CD4-positive, alpha-beta memory T cell (primary cell): ENCODE measurements at regions not wholly inside any gene's neighbourhood (a gene's known extent, or its start where the extent isn't known, plus 50 kb on each side); places are given as distances from the start of the nearest gene placed in this dataset.

Experiments used
- CTCF ChIA-PET: fragments of 350-600 bp; sonication (Branson Sonifier 250); formaldehyde crosslinking; loops from one replicate; lab custom pipeline; 2021; ENCODE audit warnings: inconsistent platforms; ENCODE audit not compliant: partially characterized antibody; lab: Charles Lee
- POLR2A ChIA-PET: fragments of 350-600 bp; sonication (Branson Sonifier 250); formaldehyde crosslinking; loops from one replicate; lab custom pipeline; 2021; ENCODE audit not compliant: partially characterized antibody; lab: Charles Lee
- DNase-seq, 5 donors: peaks; one replicate each; pipeline versions ENCODE4 v3.0.0 to v3.0.0-alpha.2; 2020 to 2022; ENCODE audit warnings: mixed read lengths in 1 of 5
- H3K27ac ChIP-seq: one replicate; pipeline ENCODE4 v1.7.0; 2013; ENCODE audit warnings: low read depth, low read length
- H3K27me3 ChIP-seq: 2 replicates; pipeline ENCODE4 v1.7.0; 2013; ENCODE audit warnings: mild to moderate bottlenecking, low read length, moderate library complexity; ENCODE audit not compliant: insufficient read depth
- H3K36me3 ChIP-seq: 2 replicates; pipeline ENCODE4 v1.7.0; 2013; ENCODE audit warnings: mild to moderate bottlenecking, low read length, moderate library complexity; ENCODE audit not compliant: insufficient read depth
- H3K4me1 ChIP-seq: 2 replicates; pipeline ENCODE4 v1.7.0; 2013; ENCODE audit warnings: mild to moderate bottlenecking, low read length, moderate library complexity; ENCODE audit not compliant: insufficient read depth
- H3K4me3 ChIP-seq, 2 donors: one replicate each; pipeline ENCODE4 v1.7.0; 2013; ENCODE audit warnings: low read length in 2 of 2, mild to moderate bottlenecking in 1 of 2
- H3K9me3 ChIP-seq, 2 donors: one replicate each; pipeline ENCODE4 v1.7.0; 2013; ENCODE audit warnings: low read length in 2 of 2, control low read depth in 1 of 2; ENCODE audit not compliant: control insufficient read depth in 1 of 2
- H3K27ac Mint-ChIP-seq, 7 donors: one replicate each; pipeline ENCODE4 v1.8.0; 2020 to 2021; ENCODE audit warnings: mixed read lengths in 7 of 7, mild to moderate bottlenecking in 6 of 7, inconsistent platforms in 3 of 7, moderate library complexity in 3 of 7
- H3K27me3 Mint-ChIP-seq, 2 donors: one replicate each; pipeline ENCODE4 v1.8.0; 2020 to 2021; ENCODE audit warnings: mixed read lengths in 2 of 2
- H3K36me3 Mint-ChIP-seq, 2 donors: one replicate each; pipeline ENCODE4 v1.8.0; 2020 to 2021; ENCODE audit warnings: mixed read lengths in 2 of 2, inconsistent platforms in 1 of 2, mild to moderate bottlenecking in 1 of 2
- H3K4me1 Mint-ChIP-seq, 4 donors: one replicate each; pipeline ENCODE4 v1.8.0; 2020 to 2021; ENCODE audit warnings: mixed read lengths in 4 of 4, mild to moderate bottlenecking in 1 of 4
- H3K4me3 Mint-ChIP-seq, 8 donors: one replicate each; pipeline ENCODE4 v1.8.0; 2020 to 2021; ENCODE audit warnings: mixed read lengths in 8 of 8, mild to moderate bottlenecking in 7 of 8, moderate library complexity in 6 of 8, inconsistent platforms in 3 of 8
- H3K9me3 Mint-ChIP-seq, 8 donors: one replicate each; pipeline ENCODE4 v1.8.0; 2020 to 2021; ENCODE audit warnings: mixed read lengths in 8 of 8, mild to moderate bottlenecking in 5 of 8, inconsistent platforms in 3 of 8, moderate library complexity in 1 of 8
- intact Hi-C: fragments of 100-400 bp; cut with micrococcal nuclease; formaldehyde crosslinking; loops from one replicate; pipeline ENCODE4 v1.15.1; 2023

DNA sequence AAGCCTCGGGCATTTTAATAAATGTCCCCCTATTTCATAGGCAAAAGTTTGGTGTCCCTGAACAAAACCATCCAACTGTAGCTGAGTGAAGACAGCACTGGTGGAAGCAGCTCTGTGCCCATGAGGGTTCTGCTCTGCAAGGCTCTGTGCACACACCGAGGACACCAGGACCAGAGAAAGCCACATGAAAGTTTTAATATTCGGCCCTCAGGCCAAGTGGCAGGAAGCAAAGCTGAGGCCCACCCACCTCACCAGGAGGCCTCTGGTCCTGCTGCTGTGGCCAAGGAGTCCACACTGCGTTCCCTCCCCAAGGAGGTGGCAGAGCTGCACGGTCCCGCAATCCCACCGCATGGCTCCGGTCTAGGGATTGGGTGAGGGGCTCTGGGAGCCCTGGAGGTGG, 62.6 kb upstream of the RPS6KA2 start:
- Histone ChIP-seq H3K9me3 (no peaks in the 10 kb centered on the region), H3K27me3 (no peaks in the 10 kb centered on the region), H3K4me1 (no peaks in the 10 kb centered on the region), H3K36me3 (no peaks in the 10 kb centered on the region), H3K4me3 (no peak overlapping the region), H3K27ac (no peak overlapping the region)
- no peak overlapping the region for H3K27ac Mint-ChIP-seq
- CTCF ChIA-PET = no interaction called here
- H3K4me3 Mint-ChIP-seq = no peak overlapping the region
- no peaks in the 10 kb centered on the region for H3K4me1 Mint-ChIP-seq
- H3K27me3 Mint-ChIP-seq = peaks cover 0 to 3% of the 10 kb centered on the region in 2 donors
- no peak for DNase-seq
- intact Hi-C loops = no loop called here
- POLR2A ChIA-PET = no interaction called here
- no peaks in the 10 kb centered on the region for H3K9me3 Mint-ChIP-seq
- H3K36me3 Mint-ChIP-seq = no peaks in the 10 kb centered on the region

DNA sequence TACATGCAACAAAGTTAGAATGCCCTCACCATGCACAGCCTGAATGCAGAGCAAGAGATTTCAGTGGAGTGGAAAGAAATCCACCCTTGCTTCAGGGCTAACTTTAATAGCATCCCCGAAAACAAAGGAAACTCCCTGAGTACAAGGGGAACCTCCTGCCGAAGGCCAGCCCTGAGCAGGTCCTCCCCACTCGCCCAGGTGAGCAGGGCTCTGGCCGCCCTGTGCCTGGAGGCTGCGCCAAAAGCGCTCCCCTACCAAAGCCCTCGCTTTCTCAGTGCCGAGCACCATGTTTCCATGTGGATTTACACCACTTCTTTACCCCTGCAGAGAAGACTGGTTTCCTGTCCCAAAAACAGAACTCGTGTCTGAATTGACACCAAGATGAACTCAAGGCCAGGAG, 61.9 kb upstream of the RPS6KA2 start:
- Mint-ChIP-seq H3K4me3 (no peak overlapping the region), H3K9me3 (no peaks in the 10 kb centered on the region), H3K27ac (no peak overlapping the region), H3K4me1 (no peaks in the 10 kb centered on the region), H3K36me3 (no peaks in the 10 kb centered on the region), H3K27me3 (peaks cover 0 to 3% of the 10 kb centered on the region in 2 donors)
- H3K4me3 ChIP-seq = no peak overlapping the region
- H3K27ac ChIP-seq = no peak overlapping the region
- H3K27me3 ChIP-seq = no peaks in the 10 kb centered on the region
- ChIA-PET CTCF (no interaction called here), POLR2A (no interaction called here)
- H3K36me3 ChIP-seq = no peaks in the 10 kb centered on the region
- DNase-seq = no peak
- intact Hi-C loops = no loop called here
- H3K9me3 ChIP-seq = no peaks in the 10 kb centered on the region
- no peaks in the 10 kb centered on the region for H3K4me1 ChIP-seq

DNA sequence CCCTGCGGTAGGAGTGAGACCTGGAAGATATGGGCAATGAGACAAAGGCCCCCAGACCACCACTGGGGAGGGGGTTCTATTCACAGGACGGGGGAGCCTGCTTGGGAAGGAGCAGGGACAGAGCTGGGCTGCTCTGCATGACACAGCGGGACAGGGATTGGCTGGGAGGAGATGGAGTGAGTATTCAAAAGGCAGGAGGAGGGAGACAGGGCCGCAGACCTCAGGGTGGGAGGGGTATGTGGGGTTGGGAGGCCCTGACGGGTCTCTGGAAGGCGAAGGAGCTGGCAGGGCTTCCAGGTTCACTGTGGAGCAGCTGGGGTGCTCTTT, 60.8 kb upstream of the RPS6KA2 start:
- intact Hi-C loops = no loop called here
- no peak for DNase-seq
- Mint-ChIP-seq H3K9me3 (no peaks in the 10 kb centered on the region), H3K4me3 (no peak overlapping the region), H3K27ac (no peak overlapping the region), H3K36me3 (no peaks in the 10 kb centered on the region), H3K4me1 (no peaks in the 10 kb centered on the region), H3K27me3 (peaks cover 0 to 3% of the 10 kb centered on the region in 2 donors)
- no peak overlapping the region for H3K27ac ChIP-seq
- ChIA-PET CTCF (no interaction called here), POLR2A (no interaction called here)
- no peaks in the 10 kb centered on the region for H3K9me3 ChIP-seq
- no peak overlapping the region for H3K4me3 ChIP-seq
- no peaks in the 10 kb centered on the region for H3K27me3 ChIP-seq
- H3K36me3 ChIP-seq = no peaks in the 10 kb centered on the region
- no peaks in the 10 kb centered on the region for H3K4me1 ChIP-seq

DNA sequence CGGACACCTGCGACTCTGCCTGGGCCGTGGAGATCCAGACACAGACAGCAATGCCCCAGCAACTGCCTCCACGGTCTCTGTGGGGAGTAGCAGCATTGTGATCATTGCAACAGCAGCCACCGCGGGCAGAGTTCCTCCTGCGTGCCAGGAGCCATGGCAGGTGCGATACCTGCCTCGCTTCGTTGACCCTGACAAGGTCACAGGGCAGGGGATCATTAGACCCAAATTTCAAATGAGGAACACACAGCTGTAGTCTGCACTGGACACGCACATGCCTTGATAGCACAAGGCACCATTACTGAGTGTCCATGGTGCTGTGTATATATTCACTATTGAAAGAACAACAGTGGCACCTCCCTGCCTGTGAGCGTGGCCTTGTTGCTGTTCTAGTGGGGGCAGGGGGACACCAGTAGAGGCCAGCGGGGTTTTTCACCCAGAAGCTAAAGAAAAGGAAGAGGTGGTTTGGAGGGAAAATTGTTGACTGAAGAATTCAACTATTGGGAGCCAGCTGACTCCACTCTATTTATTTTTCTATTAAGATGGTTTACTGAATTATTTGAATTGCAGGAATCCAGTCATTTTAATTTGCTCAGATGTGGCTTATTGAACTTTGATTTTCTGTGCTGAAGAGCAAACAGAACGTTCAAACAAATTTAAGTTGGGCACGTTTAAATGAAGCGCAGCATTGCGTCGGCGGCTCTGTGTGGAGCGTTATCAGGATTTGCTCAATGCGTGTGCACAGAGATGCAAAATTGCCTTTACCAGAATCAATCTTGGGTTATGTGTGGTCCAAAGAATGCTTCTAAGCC, 60.2 kb upstream of the RPS6KA2 start:
- Mint-ChIP-seq H3K4me1 (no peaks in the 10 kb centered on the region), H3K27me3 (peaks cover 0 to 3% of the 10 kb centered on the region in 2 donors), H3K9me3 (no peaks in the 10 kb centered on the region), H3K27ac (no peak overlapping the region), H3K36me3 (no peaks in the 10 kb centered on the region), H3K4me3 (no peak overlapping the region)
- H3K27ac ChIP-seq = no peak overlapping the region
- no peaks in the 10 kb centered on the region for H3K9me3 ChIP-seq
- intact Hi-C loops = no loop called here
- H3K4me1 ChIP-seq = no peaks in the 10 kb centered on the region
- ChIA-PET CTCF (no interaction called here), POLR2A (no interaction called here)
- no peak overlapping the region for H3K4me3 ChIP-seq
- H3K36me3 ChIP-seq = no peaks in the 10 kb centered on the region
- DNase-seq = no peak
- no peaks in the 10 kb centered on the region for H3K27me3 ChIP-seq

DNA sequence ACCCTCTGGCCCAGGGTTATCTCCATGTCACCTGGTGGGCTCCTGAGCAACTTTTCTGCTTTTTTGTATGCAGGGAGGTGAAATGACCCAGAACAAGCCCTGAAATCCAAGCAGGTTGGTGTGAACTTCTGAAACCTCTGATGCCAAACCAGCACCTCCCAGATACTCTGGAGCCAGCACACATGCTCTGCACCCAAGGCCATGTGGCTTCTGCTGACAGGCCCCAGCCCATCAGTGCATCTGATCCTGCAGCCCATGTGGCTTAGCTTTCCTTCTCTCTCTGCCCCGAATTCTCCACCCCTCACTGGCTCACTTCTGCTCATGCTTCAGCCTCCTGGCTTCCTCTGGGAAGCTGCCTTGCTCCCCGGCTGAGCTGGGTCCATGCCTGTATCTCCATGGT, 59.3 kb upstream of the RPS6KA2 start:
- H3K4me1 Mint-ChIP-seq = no peaks in the 10 kb centered on the region
- Histone ChIP-seq H3K27me3 (no peaks in the 10 kb centered on the region), H3K27ac (no peak overlapping the region), H3K9me3 (no peaks in the 10 kb centered on the region), H3K36me3 (no peaks in the 10 kb centered on the region), H3K4me1 (no peaks in the 10 kb centered on the region), H3K4me3 (no peak overlapping the region)
- no peaks in the 10 kb centered on the region for H3K36me3 Mint-ChIP-seq
- H3K27me3 Mint-ChIP-seq = peaks cover 0 to 3% of the 10 kb centered on the region in 2 donors
- DNase-seq = no peak
- intact Hi-C loops = no loop called here
- H3K9me3 Mint-ChIP-seq = no peaks in the 10 kb centered on the region
- H3K27ac Mint-ChIP-seq = no peak overlapping the region
- H3K4me3 Mint-ChIP-seq = no peak overlapping the region
- ChIA-PET POLR2A (no interaction called here), CTCF (no interaction called here)

DNA sequence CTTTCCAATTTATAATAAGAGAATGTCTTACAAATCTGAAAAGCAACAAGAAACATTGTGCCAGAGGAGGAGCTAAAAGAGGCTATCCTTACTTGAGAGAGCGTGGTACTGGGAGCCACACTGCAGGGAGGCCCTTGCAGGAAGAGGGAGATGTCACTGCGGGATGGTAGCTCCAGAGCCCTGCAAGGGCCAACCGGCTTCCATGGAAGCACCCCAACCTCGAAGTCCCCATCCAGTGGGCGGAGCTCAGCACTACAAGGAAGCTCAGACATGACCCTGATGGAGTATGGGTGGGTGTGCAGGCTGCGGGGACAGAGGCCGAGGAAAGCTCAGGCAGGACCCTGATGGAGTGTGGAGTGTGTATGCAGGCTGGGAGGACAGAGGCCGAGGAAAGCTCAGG, 57.8 kb upstream of the RPS6KA2 start:
- Histone ChIP-seq H3K9me3 (no peaks in the 10 kb centered on the region), H3K4me3 (no peak overlapping the region), H3K27me3 (no peaks in the 10 kb centered on the region), H3K27ac (no peak overlapping the region), H3K36me3 (no peaks in the 10 kb centered on the region), H3K4me1 (no peaks in the 10 kb centered on the region)
- CTCF ChIA-PET = interaction anchor here (1.2 kb wide), 1 partner anchor 31 kb away, joined by 3 read pairs; no protein-coding TSS in a partner anchor
- H3K9me3 Mint-ChIP-seq = no peaks in the 10 kb centered on the region
- POLR2A ChIA-PET = interaction anchor here (1.3 kb wide), 1 partner anchor 10 kb away, joined by 3 read pairs; no protein-coding TSS in a partner anchor
- no peak overlapping the region for H3K4me3 Mint-ChIP-seq
- peaks cover 0 to 6% of the 10 kb centered on the region in 2 donors for H3K36me3 Mint-ChIP-seq
- DNase-seq = no peak
- H3K4me1 Mint-ChIP-seq = no peaks in the 10 kb centered on the region
- H3K27ac Mint-ChIP-seq = no peak overlapping the region
- peaks cover 0 to 3% of the 10 kb centered on the region in 2 donors for H3K27me3 Mint-ChIP-seq
- intact Hi-C loops = no loop called here

DNA sequence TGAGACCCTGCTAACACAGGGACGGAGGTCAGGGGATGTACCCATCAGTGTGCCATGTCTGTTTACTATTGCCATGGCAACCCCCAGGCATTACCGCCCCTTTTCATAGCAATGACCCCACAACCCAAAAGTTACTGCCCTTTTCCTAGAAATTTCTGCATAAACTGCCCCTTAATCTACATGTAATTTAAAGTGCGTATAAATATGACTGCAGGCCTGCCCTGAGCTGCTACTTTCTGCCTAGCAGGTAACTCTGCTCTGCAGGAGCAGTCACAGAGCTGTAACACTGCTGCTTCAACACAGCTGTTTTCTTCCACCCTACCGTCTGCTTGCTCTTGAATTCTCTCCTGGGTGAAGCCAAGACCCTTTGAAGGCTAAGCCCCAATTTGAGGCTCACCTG, 57.1 kb upstream of the RPS6KA2 start:
- Histone ChIP-seq H3K9me3 (no peaks in the 10 kb centered on the region), H3K27me3 (no peaks in the 10 kb centered on the region), H3K4me3 (no peak overlapping the region), H3K4me1 (no peaks in the 10 kb centered on the region), H3K36me3 (no peaks in the 10 kb centered on the region), H3K27ac (no peak overlapping the region)
- Mint-ChIP-seq H3K27ac (no peak overlapping the region), H3K4me3 (no peak overlapping the region), H3K4me1 (no peaks in the 10 kb centered on the region), H3K9me3 (no peaks in the 10 kb centered on the region), H3K36me3 (peaks cover 0 to 6% of the 10 kb centered on the region in 2 donors), H3K27me3 (peaks cover 0 to 3% of the 10 kb centered on the region in 2 donors)
- POLR2A ChIA-PET = interaction anchor here (1.3 kb wide), 1 partner anchor 10 kb away, joined by 3 read pairs; no protein-coding TSS in a partner anchor
- CTCF ChIA-PET = no interaction called here
- no peak for DNase-seq
- intact Hi-C loops = no loop called here
